PFSK-1 (cell line): ENCODE measurements at regions not wholly inside any gene's neighbourhood (a gene's known extent, or its start where the extent isn't known, plus 50 kb on each side); places are given as distances from the start of the nearest gene placed in this dataset.

Experiments used
- FOXP2 ChIP-seq: optimal IDR thresholded peaks from 2 replicates; pipeline ENCODE3; 2011; ENCODE audit warnings: borderline replicate concordance, control low read depth, inconsistent platforms; ENCODE audit not compliant: insufficient read depth; ENCODE audit errors: extremely low read length, extremely low read depth
- POLR2AphosphoS5 ChIP-seq: IDR thresholded peaks from 2 replicates; pipeline ENCODE4 v1.6.1; 2012; ENCODE audit warnings: low read depth, mild to moderate bottlenecking, control low read depth, low read length, moderate library complexity
- REST ChIP-seq, 2 experiments: IDR thresholded peaks; 2 replicates each; pipeline versions ENCODE4 v1.6.1 to v1.8.0; 2011 to 2012; ENCODE audit warnings: low read depth in 2 of 2, low read length in 2 of 2, control low read depth in 1 of 2, inconsistent platforms in 1 of 2, mild to moderate bottlenecking in 1 of 2, moderate library complexity in 1 of 2; ENCODE audit not compliant: insufficient read depth in 1 of 2
- SIN3A ChIP-seq: IDR thresholded peaks from 2 replicates; pipeline ENCODE4 v1.6.1; 2012; ENCODE audit warnings: mild to moderate bottlenecking, low read length, moderate library complexity, borderline replicate concordance; ENCODE audit not compliant: insufficient read depth
- TAF1 ChIP-seq: IDR thresholded peaks from 2 replicates; pipeline ENCODE4 v1.6.1; 2012; ENCODE audit warnings: low read length, control low read depth, borderline replicate concordance; ENCODE audit not compliant: insufficient read depth

- TF ChIP-seq REST (IDR thresholded peaks at IDR 0.05; ENCODE audit: insufficient read depth in 1 of 2, low read depth in 2 of 2, low read length in 2 of 2): no peak
- no peak for TF ChIP-seq POLR2AphosphoS5
- no peak for TF ChIP-seq FOXP2
- TF ChIP-seq SIN3A: no peak
- TF ChIP-seq TAF1: no peak
Observed at GRCh38 chr2:128801576-128801975, 482.9 kb upstream of the HS6ST1 start.

- TF ChIP-seq FOXP2 (no peak), SIN3A (no peak), TAF1 (no peak), POLR2AphosphoS5 (no peak), REST (IDR thresholded peaks at IDR 0.05; ENCODE audit: insufficient read depth in 1 of 2, low read depth in 2 of 2, low read length in 2 of 2) (no peak)
Observed at GRCh38 chr2:128803222-128803621, 484.6 kb upstream of the HS6ST1 start.

GRCh38 chr2:128805237-128805636, 486.6 kb upstream of the HS6ST1 start:
- TF ChIP-seq POLR2AphosphoS5 (no peak), SIN3A (no peak), TAF1 (no peak), FOXP2 (no peak), REST (IDR thresholded peaks at IDR 0.05; ENCODE audit: insufficient read depth in 1 of 2, low read depth in 2 of 2, low read length in 2 of 2) (no peak)

GRCh38 chr2:128805918-128806317, 487.2 kb upstream of the HS6ST1 start:
- TF ChIP-seq SIN3A: no peak
- no peak for TF ChIP-seq FOXP2
- no peak for TF ChIP-seq POLR2AphosphoS5
- no peak for TF ChIP-seq REST (IDR thresholded peaks at IDR 0.05; ENCODE audit: insufficient read depth in 1 of 2, low read depth in 2 of 2, low read length in 2 of 2)
- no peak for TF ChIP-seq TAF1

GRCh38 chr2:128807317-128807716, 488.6 kb upstream of the HS6ST1 start:
- TF ChIP-seq SIN3A: no peak
- TF ChIP-seq REST (IDR thresholded peaks at IDR 0.05; ENCODE audit: insufficient read depth in 1 of 2, low read depth in 2 of 2, low read length in 2 of 2): no peak
- TF ChIP-seq TAF1: no peak
- no peak for TF ChIP-seq POLR2AphosphoS5
- no peak for TF ChIP-seq FOXP2
